Lower leg skin (tissue), 3 donors: ENCODE measurements at regions not wholly inside any gene's neighbourhood (a gene's known extent, or its start where the extent isn't known, plus 50 kb on each side); places are given as distances from the start of the nearest gene placed in this dataset.
"Not testable (repeated sequence)": the region's sequence is repeated elsewhere in the genome, so short reads cannot be mapped to it uniquely, and the experiment has no call there.

ENCODE experiments used
- POLR2A ChIP-seq, 2 donors: fragments of 450-650 bp; IDR thresholded peaks; one replicate each; pipeline ENCODE4 v1.6.1; 2016 to 2017; ENCODE audit warnings: antibody characterized with exemption in 2 of 2, mild to moderate bottlenecking in 1 of 2, moderate library complexity in 1 of 2
- TF ChIP-seq, protein P1 (sequence below), 3 donors: fragments of 450-650 bp; IDR thresholded peaks; one replicate each; pipeline ENCODE4 v1.5.1; 2016; ENCODE audit warnings: antibody characterized with exemption in 3 of 3, mild to moderate bottlenecking in 3 of 3, moderate library complexity in 2 of 3

DNA sequence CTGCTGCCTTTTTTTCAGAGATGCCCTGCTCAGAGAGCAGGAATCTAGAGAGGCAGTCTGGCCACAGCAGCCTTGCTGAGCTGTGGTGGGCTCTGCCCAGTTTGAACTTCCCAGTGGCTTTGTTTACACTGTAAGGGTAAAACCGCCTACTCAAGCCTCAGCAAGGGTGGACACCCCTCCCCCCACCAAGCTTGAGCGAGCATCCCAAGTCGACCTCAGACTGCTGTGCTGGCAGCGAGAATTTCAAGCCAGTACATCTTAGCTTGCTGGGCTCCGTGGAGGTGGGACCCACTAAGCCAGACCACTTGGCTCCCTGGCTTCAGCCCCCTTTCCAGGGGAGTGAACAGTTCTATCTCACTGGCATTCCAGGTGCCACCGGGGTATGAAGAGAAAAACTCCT, 298.8 kb upstream of the LRRC3B start:
- TF ChIP-seq POLR2A (IDR thresholded peaks at IDR 0.05), result not testable (repeated sequence)
- TF ChIP-seq, protein P1, sequence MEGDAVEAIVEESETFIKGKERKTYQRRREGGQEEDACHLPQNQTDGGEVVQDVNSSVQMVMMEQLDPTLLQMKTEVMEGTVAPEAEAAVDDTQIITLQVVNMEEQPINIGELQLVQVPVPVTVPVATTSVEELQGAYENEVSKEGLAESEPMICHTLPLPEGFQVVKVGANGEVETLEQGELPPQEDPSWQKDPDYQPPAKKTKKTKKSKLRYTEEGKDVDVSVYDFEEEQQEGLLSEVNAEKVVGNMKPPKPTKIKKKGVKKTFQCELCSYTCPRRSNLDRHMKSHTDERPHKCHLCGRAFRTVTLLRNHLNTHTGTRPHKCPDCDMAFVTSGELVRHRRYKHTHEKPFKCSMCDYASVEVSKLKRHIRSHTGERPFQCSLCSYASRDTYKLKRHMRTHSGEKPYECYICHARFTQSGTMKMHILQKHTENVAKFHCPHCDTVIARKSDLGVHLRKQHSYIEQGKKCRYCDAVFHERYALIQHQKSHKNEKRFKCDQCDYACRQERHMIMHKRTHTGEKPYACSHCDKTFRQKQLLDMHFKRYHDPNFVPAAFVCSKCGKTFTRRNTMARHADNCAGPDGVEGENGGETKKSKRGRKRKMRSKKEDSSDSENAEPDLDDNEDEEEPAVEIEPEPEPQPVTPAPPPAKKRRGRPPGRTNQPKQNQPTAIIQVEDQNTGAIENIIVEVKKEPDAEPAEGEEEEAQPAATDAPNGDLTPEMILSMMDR (IDR thresholded peaks at IDR 0.05), result not testable (repeated sequence)
